Tibial artery (tissue), 4 donors: ENCODE measurements at regions not wholly inside any gene's neighbourhood (a gene's known extent, or its start where the extent isn't known, plus 50 kb on each side); places are given as distances from the start of the nearest gene placed in this dataset.

Experiments
- DNase-seq, 2 donors: peaks; one replicate each; pipeline ENCODE4 v3.0.0-alpha.2; 2019
- H3K27ac ChIP-seq, 2 donors: fragments of 200-600 bp; sonication (generic) in 1 of 2; 1 replicate in 1 of 2; 2 replicates in 1 of 2; pipeline ENCODE4 v1.5.1; 2018 to 2019; ENCODE audit warnings: mild to moderate bottlenecking in 1 of 2
- H3K27me3 ChIP-seq, 2 donors: fragments of 200-600 bp; sonication (generic) in 1 of 2; one replicate each; pipeline versions ENCODE4 v1.5.1 to v1.6.0; 2016 to 2019
- H3K36me3 ChIP-seq, 3 donors: fragments of 200-600 bp; sonication (generic) in 2 of 3; one replicate each; pipeline ENCODE4 v1.5.1; 2016 to 2019; ENCODE audit warnings: mild to moderate bottlenecking in 2 of 3
- H3K4me1 ChIP-seq, 4 donors: fragments of 200-600 bp; sonication (generic) in 2 of 4; 1 replicate in 3 of 4; 2 replicates in 1 of 4; pipeline ENCODE4 v1.5.1; 2016 to 2019
- H3K4me3 ChIP-seq, 2 donors: fragments of 200-600 bp; sonication (generic) in 1 of 2; 1 replicate in 1 of 2; 2 replicates in 1 of 2; pipeline ENCODE4 v1.5.1; 2018 to 2019; ENCODE audit warnings: mild to moderate bottlenecking in 2 of 2
- H3K9me3 ChIP-seq, 3 donors: fragments of 200-600 bp; sonication (generic) in 1 of 3; one replicate each; pipeline ENCODE4 v1.5.1; 2016 to 2019
- intact Hi-C: fragments of 100-400 bp; cut with DNase I; formaldehyde crosslinking; loops from one replicate; pipeline ENCODE4 v1.15.0; 2023; ENCODE audit warnings: low total_unique reads
- TF ChIP-seq, protein P1 (sequence below), 2 experiments: fragments of 200-600 bp in 1 of 2; fragments of 450-650 bp in 1 of 2; IDR thresholded peaks; one replicate each; pipeline ENCODE4 v1.5.1; 2017 to 2019; ENCODE audit warnings: antibody characterized with exemption in 2 of 2, mild to moderate bottlenecking in 1 of 2, moderate library complexity in 1 of 2

- H3K27ac ChIP-seq, result no peak overlapping the region
- DNase-seq, result no peak
- intact Hi-C loops, result no loop called here
- peaks cover 0 to 1% (median 0%) of the 10 kb centered on the region in 3 donors for H3K9me3 ChIP-seq
- H3K27me3 ChIP-seq, result no peaks in the 10 kb centered on the region
- no peak overlapping the region for H3K4me3 ChIP-seq
- TF ChIP-seq, protein P1, sequence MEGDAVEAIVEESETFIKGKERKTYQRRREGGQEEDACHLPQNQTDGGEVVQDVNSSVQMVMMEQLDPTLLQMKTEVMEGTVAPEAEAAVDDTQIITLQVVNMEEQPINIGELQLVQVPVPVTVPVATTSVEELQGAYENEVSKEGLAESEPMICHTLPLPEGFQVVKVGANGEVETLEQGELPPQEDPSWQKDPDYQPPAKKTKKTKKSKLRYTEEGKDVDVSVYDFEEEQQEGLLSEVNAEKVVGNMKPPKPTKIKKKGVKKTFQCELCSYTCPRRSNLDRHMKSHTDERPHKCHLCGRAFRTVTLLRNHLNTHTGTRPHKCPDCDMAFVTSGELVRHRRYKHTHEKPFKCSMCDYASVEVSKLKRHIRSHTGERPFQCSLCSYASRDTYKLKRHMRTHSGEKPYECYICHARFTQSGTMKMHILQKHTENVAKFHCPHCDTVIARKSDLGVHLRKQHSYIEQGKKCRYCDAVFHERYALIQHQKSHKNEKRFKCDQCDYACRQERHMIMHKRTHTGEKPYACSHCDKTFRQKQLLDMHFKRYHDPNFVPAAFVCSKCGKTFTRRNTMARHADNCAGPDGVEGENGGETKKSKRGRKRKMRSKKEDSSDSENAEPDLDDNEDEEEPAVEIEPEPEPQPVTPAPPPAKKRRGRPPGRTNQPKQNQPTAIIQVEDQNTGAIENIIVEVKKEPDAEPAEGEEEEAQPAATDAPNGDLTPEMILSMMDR (IDR thresholded peaks at IDR 0.05), result no peak
- no peaks in the 10 kb centered on the region for H3K36me3 ChIP-seq
- no peaks in the 10 kb centered on the region for H3K4me1 ChIP-seq
These were observed 181.3 kb downstream of the UXS1 start for GRCh38 chr2:106012591-106013347.

DNA sequence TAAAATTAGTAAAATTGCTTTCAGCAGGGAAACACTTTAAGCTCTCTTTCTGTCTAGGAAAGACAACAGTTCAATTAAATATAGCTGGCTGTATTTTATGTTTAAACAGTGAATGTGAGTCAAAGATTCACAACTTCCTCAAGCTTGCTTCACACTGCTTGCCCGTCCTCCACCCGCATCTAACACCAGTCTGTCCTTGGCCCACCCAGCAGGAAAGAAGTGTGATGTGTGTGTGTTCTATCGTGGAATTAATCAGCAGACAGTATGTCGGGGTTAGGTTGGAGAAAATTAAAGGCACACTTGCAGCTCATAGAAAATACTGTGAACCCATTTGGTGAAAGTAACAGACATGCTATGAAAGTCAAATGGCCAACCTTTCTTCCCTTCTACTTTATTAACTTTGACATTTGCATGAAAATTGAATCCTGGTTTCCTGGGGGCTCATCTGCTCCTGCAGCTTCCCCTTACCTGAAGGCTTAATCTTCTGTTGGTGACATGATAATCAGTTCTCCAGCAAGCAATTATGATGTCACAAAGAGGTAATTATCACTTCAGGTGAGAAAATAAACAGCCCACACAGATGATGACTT lies 182.0 kb downstream of the UXS1 start:
- intact Hi-C loops, result no loop called here

DNA sequence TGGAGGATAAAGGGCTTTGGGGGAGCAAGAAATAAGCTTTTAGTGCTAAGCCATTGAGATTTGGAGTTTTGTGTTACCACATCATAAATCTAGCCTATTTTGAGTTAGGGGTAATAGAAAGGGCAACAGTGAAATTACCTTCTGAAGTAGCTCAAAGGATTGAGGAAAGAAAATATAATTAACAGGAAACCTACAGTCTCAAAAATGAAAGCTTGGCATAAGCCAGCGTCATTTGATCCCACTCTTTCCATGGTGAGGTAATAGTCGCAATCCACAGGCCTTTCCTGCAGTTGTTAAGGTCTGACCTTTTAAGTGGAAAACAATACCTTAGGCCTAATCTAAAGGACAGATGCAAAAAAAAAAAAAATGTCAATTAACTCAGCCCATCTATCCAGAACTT lies 182.7 kb downstream of the UXS1 start:
- Histone ChIP-seq H3K4me1 (no peaks in the 10 kb centered on the region), H3K27ac (no peak overlapping the region), H3K4me3 (no peak overlapping the region), H3K27me3 (no peaks in the 10 kb centered on the region), H3K36me3 (no peaks in the 10 kb centered on the region), H3K9me3 (peaks cover 0 to 13% (median 0%) of the 10 kb centered on the region in 3 donors)
- DNase-seq, result no peak
- TF ChIP-seq, protein P1 (IDR thresholded peaks at IDR 0.05), result no peak
- intact Hi-C loops, result no loop called here

More for the DNA sequence above, 182.0 kb downstream of the UXS1 start:
- Histone ChIP-seq H3K9me3 (peaks cover 0 to 8% (median 0%) of the 10 kb centered on the region in 3 donors), H3K4me3 (no peak overlapping the region), H3K27ac (no peak overlapping the region), H3K4me1 (no peaks in the 10 kb centered on the region), H3K36me3 (no peaks in the 10 kb centered on the region), H3K27me3 (no peaks in the 10 kb centered on the region)
- TF ChIP-seq, protein P1 (IDR thresholded peaks at IDR 0.05), result no peak
- no peak for DNase-seq

GRCh38 chr2:106010818-106011355 lies 183.2 kb downstream of the UXS1 start:
- no peaks in the 10 kb centered on the region for H3K36me3 ChIP-seq
- H3K27ac ChIP-seq, result no peak overlapping the region
- no peaks in the 10 kb centered on the region for H3K27me3 ChIP-seq
- no peak overlapping the region for H3K4me3 ChIP-seq
- TF ChIP-seq, protein P1 (IDR thresholded peaks at IDR 0.05), result no peak
- no peaks in the 10 kb centered on the region for H3K4me1 ChIP-seq
- intact Hi-C loops, result no loop called here
- no peak for DNase-seq
- peaks cover 0 to 18% (median 0%) of the 10 kb centered on the region in 3 donors for H3K9me3 ChIP-seq

- H3K4me3 ChIP-seq, result no peak overlapping the region
- no peak for DNase-seq
- H3K27me3 ChIP-seq, result no peaks in the 10 kb centered on the region
- TF ChIP-seq, protein P1 (IDR thresholded peaks at IDR 0.05), result no peak
- H3K4me1 ChIP-seq, result no peaks in the 10 kb centered on the region
- H3K27ac ChIP-seq, result no peak overlapping the region
- H3K36me3 ChIP-seq, result no peaks in the 10 kb centered on the region
- peaks cover 0 to 20% (median 3%) of the 10 kb centered on the region in 3 donors for H3K9me3 ChIP-seq
- intact Hi-C loops, result no loop called here
These were observed 185.0 kb downstream of the UXS1 start for GRCh38 chr2:106009096-106009495.
